A549 (cell line): ENCODE measurements at regions not wholly inside any gene's neighbourhood (a gene's known extent, or its start where the extent isn't known, plus 50 kb on each side); places are given as distances from the start of the nearest gene placed in this dataset.

Experiments used
- ATAC-seq, 2 experiments: fragments of 200-7000 bp in 1 of 2; fragments of >200 bp in 1 of 2; cut with Nextera tagmentation in 1 of 2; cut with Tn5 transposase in 1 of 2; 3 replicates each; pipeline versions ENCODE4 v1.8.0 to v1.9.1; 2018 to 2020; ENCODE audit warnings: mild to moderate bottlenecking in 1 of 2, moderate library complexity in 1 of 2
- CTCF ChIA-PET: fragments of 300-600 bp; sonication (Branson Sonifier 250); formaldehyde crosslinking; extraction: SDS; loops from one replicate; lab custom pipeline; 2021; ENCODE audit warnings: antibody characterized with exemption, inconsistent platforms; lab: Yijun Ruan, JAX
- POLR2A ChIA-PET: fragments of 350-600 bp; formaldehyde crosslinking; extraction: SDS; loops from one replicate; lab custom pipeline; 2021; ENCODE audit warnings: antibody characterized with exemption, inconsistent platforms; lab: Yijun Ruan, JAX
- DNase-seq, 2 experiments: peaks; one replicate each; pipeline versions ENCODE4 v3.0.0 to v3.0.0-alpha.2; 2011 to 2016; ENCODE audit warnings: low read depth in 1 of 2, low spot score in 1 of 2
- FAIRE-seq: peaks from 2 replicates; lab custom pipeline; 2011; peaks lifted over from hg19 to GRCh38; lab: Jason Lieb, UNC
- H3K27ac ChIP-seq, 2 experiments: fragments of >200 bp; sonication (Bioruptor Twin); formaldehyde crosslinking; 3 replicates each; pipeline ENCODE4 v1.5.1; 2016 to 2017
- H3K4me1 ChIP-seq: fragments of >200 bp; sonication (Bioruptor Twin); formaldehyde crosslinking; 3 replicates; pipeline ENCODE4 v1.6.1; 2016
- H3K4me2 ChIP-seq: fragments of >200 bp; sonication (Bioruptor Twin); formaldehyde crosslinking; 3 replicates; pipeline ENCODE4 v1.6.1; 2016
- H3K4me3 ChIP-seq: fragments of >200 bp; sonication (Bioruptor Twin); formaldehyde crosslinking; 3 replicates; pipeline ENCODE4 v1.5.1; 2016
- H3K9me3 ChIP-seq: fragments of >200 bp; sonication (Bioruptor Twin); formaldehyde crosslinking; 3 replicates; pipeline ENCODE4 v1.6.1; 2016
- ATOH8 ChIP-seq: fragments of 250-450 bp; sonication (Bioruptor Pico); IDR thresholded peaks from 2 replicates; pipeline ENCODE4 v1.5.0; 2020; ENCODE audit warnings: low read depth, mild to moderate bottlenecking, moderate library complexity
- CHD4 ChIP-seq: fragments of 200-600 bp; sonication (generic); IDR thresholded peaks from 2 replicates; pipeline ENCODE4 v1.6.1; 2016; ENCODE audit warnings: antibody characterized with exemption, mild to moderate bottlenecking, borderline replicate concordance
- FOSB ChIP-seq: fragments of 250-450 bp; sonication (Bioruptor Pico); IDR thresholded peaks from 2 replicates; pipeline ENCODE4 v1.5.0; 2020; ENCODE audit warnings: mild to moderate bottlenecking, moderate library complexity
- HDAC2 ChIP-seq: fragments of 200-600 bp; sonication (generic); IDR thresholded peaks from 2 replicates; pipeline ENCODE4 v1.6.1; 2016
- HMGXB4 ChIP-seq: fragments of 250-450 bp; sonication (Bioruptor Pico); IDR thresholded peaks from 2 replicates; pipeline ENCODE4 v1.5.0; 2021; ENCODE audit warnings: mild to moderate bottlenecking, moderate library complexity, borderline replicate concordance
- HOXB13 ChIP-seq: fragments of 250-450 bp; sonication (Bioruptor Pico); IDR thresholded peaks from 2 replicates; pipeline ENCODE4 v1.5.0; 2020; ENCODE audit warnings: low read depth, mild to moderate bottlenecking, moderate library complexity
- HOXB5 ChIP-seq: fragments of 250-450 bp; sonication (Bioruptor Pico); IDR thresholded peaks from 2 replicates; pipeline ENCODE4 v1.5.0; 2020; ENCODE audit warnings: mild to moderate bottlenecking, moderate library complexity
- PBX3 ChIP-seq: IDR thresholded peaks from 2 replicates; pipeline ENCODE4 v1.6.1; 2012
- PHF8 ChIP-seq: fragments of 200-600 bp; sonication (generic); IDR thresholded peaks from 2 replicates; pipeline ENCODE4 v1.6.1; 2016; ENCODE audit warnings: low read depth, mild to moderate bottlenecking, antibody characterized with exemption, moderate library complexity, borderline replicate concordance
- RAD21 ChIP-seq, 2 experiments: fragments of >200 bp in 1 of 2; sonication (Bioruptor Twin) in 1 of 2; formaldehyde crosslinking in 1 of 2; IDR thresholded peaks in 1 of 2; conservative IDR thresholded peaks in 1 of 2; 2 replicates in 1 of 2; 3 replicates in 1 of 2; pipeline ENCODE4 v1.6.1; 2012 to 2018; ENCODE audit warnings: inconsistent platforms in 1 of 2
- REST ChIP-seq: fragments of 200-600 bp; sonication (generic); IDR thresholded peaks from 2 replicates; pipeline ENCODE4 v1.6.1; 2016; ENCODE audit warnings: antibody characterized with exemption, mild to moderate bottlenecking, moderate library complexity
- RFX5 ChIP-seq: fragments of 450-650 bp; IDR thresholded peaks from 2 replicates; pipeline ENCODE4 v1.7.1; 2014; ENCODE audit warnings: antibody characterized with exemption, mild to moderate bottlenecking, moderate library complexity
- TFCP2L1 ChIP-seq: fragments of 250-450 bp; sonication (Bioruptor Pico); IDR thresholded peaks from 2 replicates; pipeline ENCODE4 v1.5.0; 2021; ENCODE audit warnings: mild to moderate bottlenecking
- ZC3H11A ChIP-seq: fragments of 450-650 bp; IDR thresholded peaks from 2 replicates; pipeline ENCODE4 v1.6.1; 2014; ENCODE audit warnings: antibody characterized with exemption, mild to moderate bottlenecking
- WGBS: methylation state at CpG from one replicate; pipeline ENCODE4 v1.1.6; 2017; ENCODE audit errors: missing lambda C conversion rate; 5-methylcytosine and 5-hydroxymethylcytosine counted together

- TF ChIP-seq REST (no peak), PHF8 (no peak), FOSB (CRISPR knock-in tag) (no peak), RAD21 (conservative IDR thresholded peaks at IDR 0.05 in 1 of 2, IDR thresholded peaks at IDR 0.05 in 1 of 2) (no peak), HOXB5 (CRISPR knock-in tag) (no peak), HMGXB4 (CRISPR knock-in tag) (no peak), HDAC2 (no peak), RFX5 (no peak)
These were observed 78.3 kb upstream of the HAO2 start (continued) for GRCh38 chr1:119290297-119290696.

- no peak for DNase-seq
- WGBS, result 52% methylated on average over 2 of the region's 2 CpGs
- CTCF ChIA-PET, result interaction anchor here (0.6 to 1.7 kb wide), 3 partner anchors 9 to 150 kb away, joined by 3 to 4 read pairs (median 3); no protein-coding TSS in a partner anchor
- TF ChIP-seq TFCP2L1 (CRISPR knock-in tag) (no peak), PBX3 (no peak), ATOH8 (CRISPR knock-in tag) (no peak), ZC3H11A (no peak)
- TF ChIP-seq, all 56 proteins: peak for 0
- Histone ChIP-seq H3K9me3 (no peaks in the 10 kb centered on the region), H3K4me3 (no peak overlapping the region), H3K4me1 (no peaks in the 10 kb centered on the region), H3K27ac (no peak overlapping the region), H3K4me2 (no peak overlapping the region)
- FAIRE-seq (no peak), ATAC-seq (no peak)
- POLR2A ChIA-PET, result no interaction called here
These were observed 76.9 kb upstream of the HAO2 start for GRCh38 chr1:119291611-119292206.

- TF ChIP-seq HMGXB4 (CRISPR knock-in tag) (no peak), CHD4 (no peak), HOXB13 (CRISPR knock-in tag) (no peak)
- FAIRE-seq, result no peak
- CTCF ChIA-PET, result no interaction called here
These were observed 74.8 kb upstream of the HAO2 start for GRCh38 chr1:119293797-119294196.

More at GRCh38 chr1:119293797-119294196, 74.8 kb upstream of the HAO2 start:
- 85% methylated on average over 3 of the region's 3 CpGs for WGBS
- Histone ChIP-seq H3K27ac (no peak overlapping the region), H3K4me2 (no peak overlapping the region), H3K9me3 (no peaks in the 10 kb centered on the region), H3K4me3 (no peak overlapping the region), H3K4me1 (no peaks in the 10 kb centered on the region)
- no peak for ATAC-seq
- no peak for DNase-seq
- POLR2A ChIA-PET, result no interaction called here
